ENCODE measurements at regions not wholly inside any gene's neighbourhood (a gene's known extent, or its start where the extent isn't known, plus 50 kb on each side); places are given as distances from the start of the nearest gene placed in this dataset.

DNA sequence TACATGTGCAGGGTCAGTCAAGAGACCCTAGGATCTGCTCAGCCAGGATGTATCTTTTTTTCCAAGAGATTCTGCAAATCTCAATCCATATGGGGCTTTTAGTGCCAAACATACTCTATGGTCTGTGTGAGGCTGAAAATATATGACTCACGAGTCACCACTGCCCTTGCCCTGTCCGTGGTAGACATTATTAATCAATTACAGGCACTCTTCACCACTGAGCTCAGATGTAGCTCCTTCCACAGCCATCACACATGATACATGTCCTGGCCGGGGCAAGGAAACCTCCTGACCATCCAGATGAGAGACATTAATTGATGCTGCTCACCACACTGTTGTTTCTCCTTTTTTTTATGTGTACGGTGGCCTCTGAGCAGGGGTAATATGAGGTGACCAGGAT, 90.2 kb upstream of the RET start:
- TF ChIP-seq, protein P1, sequence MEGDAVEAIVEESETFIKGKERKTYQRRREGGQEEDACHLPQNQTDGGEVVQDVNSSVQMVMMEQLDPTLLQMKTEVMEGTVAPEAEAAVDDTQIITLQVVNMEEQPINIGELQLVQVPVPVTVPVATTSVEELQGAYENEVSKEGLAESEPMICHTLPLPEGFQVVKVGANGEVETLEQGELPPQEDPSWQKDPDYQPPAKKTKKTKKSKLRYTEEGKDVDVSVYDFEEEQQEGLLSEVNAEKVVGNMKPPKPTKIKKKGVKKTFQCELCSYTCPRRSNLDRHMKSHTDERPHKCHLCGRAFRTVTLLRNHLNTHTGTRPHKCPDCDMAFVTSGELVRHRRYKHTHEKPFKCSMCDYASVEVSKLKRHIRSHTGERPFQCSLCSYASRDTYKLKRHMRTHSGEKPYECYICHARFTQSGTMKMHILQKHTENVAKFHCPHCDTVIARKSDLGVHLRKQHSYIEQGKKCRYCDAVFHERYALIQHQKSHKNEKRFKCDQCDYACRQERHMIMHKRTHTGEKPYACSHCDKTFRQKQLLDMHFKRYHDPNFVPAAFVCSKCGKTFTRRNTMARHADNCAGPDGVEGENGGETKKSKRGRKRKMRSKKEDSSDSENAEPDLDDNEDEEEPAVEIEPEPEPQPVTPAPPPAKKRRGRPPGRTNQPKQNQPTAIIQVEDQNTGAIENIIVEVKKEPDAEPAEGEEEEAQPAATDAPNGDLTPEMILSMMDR (IDR thresholded peaks at IDR 0.05): no peak
- TF ChIP-seq POLR2A (IDR thresholded peaks at IDR 0.05): no peak

Measured in lower leg skin (tissue), 3 donors.